AG04450 (cell line): ENCODE measurements at regions not wholly inside any gene's neighbourhood (a gene's known extent, or its start where the extent isn't known, plus 50 kb on each side); places are given as distances from the start of the nearest gene placed in this dataset.

Experiments used
- CTCF ChIA-PET: fragments of 300-600, 350-600 bp; formaldehyde crosslinking; extraction: SDS; loops from one replicate; lab custom pipeline; 2022; ENCODE audit warnings: antibody characterized with exemption, inconsistent platforms; lab: Charles Lee
- POLR2A ChIA-PET: fragments of 350-600 bp; formaldehyde crosslinking; extraction: SDS; loops from one replicate; lab custom pipeline; 2021; ENCODE audit warnings: antibody characterized with exemption, inconsistent platforms; lab: Yijun Ruan, JAX
- DNase-seq: peaks from one replicate; pipeline ENCODE4 v3.0.0-alpha.2; 2011; ENCODE audit warnings: low read depth, low spot score
- H3K27ac ChIP-seq: one replicate; pipeline ENCODE4 v1.5.1; 2012; ENCODE audit warnings: low read depth, low read length, control low read depth
- H3K27me3 ChIP-seq: one replicate; pipeline ENCODE4 v1.6.0; 2012; ENCODE audit warnings: low read length; ENCODE audit not compliant: control insufficient read depth, insufficient read depth
- H3K4me3 ChIP-seq: 2 replicates; pipeline ENCODE4 v1.5.1; 2011; ENCODE audit warnings: mild to moderate bottlenecking, low read depth, low read length, control low read depth
- H3K9me3 ChIP-seq: 2 replicates; pipeline ENCODE4 v1.5.1; 2012; ENCODE audit warnings: low read length; ENCODE audit not compliant: control insufficient read depth, insufficient read depth
- CTCF ChIP-seq: IDR thresholded peaks from 2 replicates; pipeline ENCODE4 v1.5.1; 2011; ENCODE audit warnings: low read depth, low read length, control low read depth, inconsistent platforms

- no peak for TF ChIP-seq CTCF
- no peak for DNase-seq
- H3K4me3 ChIP-seq: no peak overlapping the region
- H3K27me3 ChIP-seq: no peaks in the 10 kb centered on the region
- H3K9me3 ChIP-seq: no peaks in the 10 kb centered on the region
- CTCF ChIA-PET: no interaction called here
- H3K27ac ChIP-seq: no peak overlapping the region
- POLR2A ChIA-PET: no interaction called here
These were observed 468.0 kb downstream of the TSHZ3 start for GRCh38 chr19:30881281-30881680.

- Histone ChIP-seq H3K9me3 (no peaks in the 10 kb centered on the region), H3K4me3 (no peak overlapping the region), H3K27me3 (no peaks in the 10 kb centered on the region), H3K27ac (no peak overlapping the region)
- TF ChIP-seq CTCF: no peak
- ChIA-PET POLR2A (no interaction called here), CTCF (no interaction called here)
- no peak for DNase-seq
These were observed 468.7 kb downstream of the TSHZ3 start for GRCh38 chr19:30880551-30880950.

GRCh38 chr19:30880151-30880550, 469.1 kb downstream of the TSHZ3 start:
- CTCF ChIA-PET: no interaction called here
- POLR2A ChIA-PET: no interaction called here
- no peaks in the 10 kb centered on the region for H3K27me3 ChIP-seq
- no peak overlapping the region for H3K4me3 ChIP-seq
- no peak for TF ChIP-seq CTCF
- no peak for DNase-seq
- no peaks in the 10 kb centered on the region for H3K9me3 ChIP-seq
- H3K27ac ChIP-seq: no peak overlapping the region

GRCh38 chr19:30879736-30880135, 469.5 kb downstream of the TSHZ3 start:
- POLR2A ChIA-PET: no interaction called here
- TF ChIP-seq CTCF: no peak
- CTCF ChIA-PET: no interaction called here
- DNase-seq: no peak
- H3K9me3 ChIP-seq: no peaks in the 10 kb centered on the region
- no peaks in the 10 kb centered on the region for H3K27me3 ChIP-seq
- H3K27ac ChIP-seq: no peak overlapping the region
- no peak overlapping the region for H3K4me3 ChIP-seq

- no peak for DNase-seq
- Histone ChIP-seq H3K27ac (no peak overlapping the region), H3K27me3 (no peaks in the 10 kb centered on the region), H3K4me3 (no peak overlapping the region), H3K9me3 (no peaks in the 10 kb centered on the region)
- no peak for TF ChIP-seq CTCF
- POLR2A ChIA-PET: no interaction called here
- CTCF ChIA-PET: no interaction called here
These were observed 470.0 kb downstream of the TSHZ3 start for GRCh38 chr19:30879225-30879624.
